ENCODE measurements at regions not wholly inside any gene's neighbourhood (a gene's known extent, or its start where the extent isn't known, plus 50 kb on each side); places are given as distances from the start of the nearest gene placed in this dataset.

GRCh38 chr16:51035110-51035498 is 116.0 kb downstream of the SALL1 start:
- no peak for DNase-seq

- peak; percentile 67 for DNase-seq
Measured at GRCh38 chr16:51034481-51035109, 116.5 kb downstream of the SALL1 start.

- DNase-seq = no peak
Measured at GRCh38 chr16:51031598-51031997, 119.5 kb downstream of the SALL1 start.

- DNase-seq = no peak
Measured at GRCh38 chr16:51030516-51030915, 120.6 kb downstream of the SALL1 start.

- no peak for DNase-seq
Measured at GRCh38 chr16:51025588-51026290, 125.3 kb downstream of the SALL1 start.

GRCh38 chr16:51024703-51025102 is 126.4 kb downstream of the SALL1 start:
- no peak for DNase-seq

- no peak for DNase-seq
Measured at GRCh38 chr16:51022955-51023354, 128.1 kb downstream of the SALL1 start.

- DNase-seq = no peak
Measured at GRCh38 chr16:51019617-51020016, 131.5 kb downstream of the SALL1 start.

- DNase-seq = no peak
Measured at GRCh38 chr16:51017969-51018368, 133.1 kb downstream of the SALL1 start.

- DNase-seq = no peak
Measured at GRCh38 chr16:51012396-51012795, 138.7 kb downstream of the SALL1 start.

GRCh38 chr16:51010817-51011216 is 140.3 kb downstream of the SALL1 start:
- no peak for DNase-seq

GRCh38 chr16:51009813-51010212 is 141.3 kb downstream of the SALL1 start:
- DNase-seq = no peak

- DNase-seq = no peak
Measured at GRCh38 chr16:51009359-51009758, 141.7 kb downstream of the SALL1 start.

- DNase-seq = no peak
Measured at GRCh38 chr16:51008607-51009006, 142.5 kb downstream of the SALL1 start.

- DNase-seq = no peak
Measured at GRCh38 chr16:51008037-51008436, 143.0 kb downstream of the SALL1 start.

- no peak for DNase-seq
Measured at GRCh38 chr16:51003850-51004566, 147.1 kb downstream of the SALL1 start.

- DNase-seq = no peak
Measured at GRCh38 chr16:51002881-51003490, 148.1 kb downstream of the SALL1 start.

GRCh38 chr16:50999181-50999580 is 151.9 kb downstream of the SALL1 start:
- no peak for DNase-seq

GRCh38 chr16:50998411-50998810 is 152.7 kb downstream of the SALL1 start:
- DNase-seq = no peak

GRCh38 chr16:50997679-50998078 is 153.4 kb downstream of the SALL1 start:
- no peak for DNase-seq

- DNase-seq = no peak
Measured at GRCh38 chr16:50996830-50997186, 154.3 kb downstream of the SALL1 start.

GRCh38 chr16:50996166-50996829 is 154.8 kb downstream of the SALL1 start:
- DNase-seq = no peak

- no peak for DNase-seq
Measured at GRCh38 chr16:50994995-50995394, 156.1 kb downstream of the SALL1 start.

Measured in occipital lobe (tissue), 1 donor.